ENCODE measurements at regions not wholly inside any gene's neighbourhood (a gene's known extent, or its start where the extent isn't known, plus 50 kb on each side); places are given as distances from the start of the nearest gene placed in this dataset.
A peak's percentile ranks its signal among the peaks of the same experiment; 100 is the strongest.

DNA sequence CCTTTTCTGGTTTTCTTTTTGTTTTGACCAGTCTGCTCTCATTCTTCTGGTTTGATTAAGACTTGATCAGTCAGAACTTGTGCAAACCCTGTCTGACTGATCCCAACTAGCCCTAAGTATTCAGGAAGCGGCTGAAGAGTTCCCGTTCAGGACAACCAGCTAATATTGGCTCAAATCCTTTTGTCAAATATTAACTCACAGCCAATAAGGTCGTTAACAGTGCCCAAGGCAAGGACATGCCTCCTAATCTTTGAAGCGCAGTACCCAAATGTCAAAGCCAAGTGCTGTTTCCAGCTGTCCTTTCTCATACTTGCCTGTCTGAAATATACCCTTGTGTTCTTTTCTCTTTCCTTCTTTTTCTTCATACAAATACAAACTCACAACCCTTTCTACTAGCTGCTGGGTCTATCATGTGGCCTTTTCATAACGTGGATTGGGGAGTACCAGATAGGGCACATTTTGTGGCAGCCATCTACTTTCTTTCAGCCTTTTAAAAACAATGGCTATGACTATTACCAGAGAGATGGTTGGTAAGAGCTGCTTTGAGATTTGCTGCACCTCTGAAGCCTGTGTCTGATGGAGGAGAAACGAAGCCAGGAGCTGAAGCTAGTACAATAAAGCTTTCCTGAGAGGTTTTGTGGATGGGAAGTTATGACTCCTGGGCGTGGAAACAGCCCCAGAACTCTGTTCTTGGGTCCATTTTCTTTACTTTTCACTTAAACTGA is 266.4 kb upstream of the ZNF608 start:
- DNase-seq = no peak

DNA sequence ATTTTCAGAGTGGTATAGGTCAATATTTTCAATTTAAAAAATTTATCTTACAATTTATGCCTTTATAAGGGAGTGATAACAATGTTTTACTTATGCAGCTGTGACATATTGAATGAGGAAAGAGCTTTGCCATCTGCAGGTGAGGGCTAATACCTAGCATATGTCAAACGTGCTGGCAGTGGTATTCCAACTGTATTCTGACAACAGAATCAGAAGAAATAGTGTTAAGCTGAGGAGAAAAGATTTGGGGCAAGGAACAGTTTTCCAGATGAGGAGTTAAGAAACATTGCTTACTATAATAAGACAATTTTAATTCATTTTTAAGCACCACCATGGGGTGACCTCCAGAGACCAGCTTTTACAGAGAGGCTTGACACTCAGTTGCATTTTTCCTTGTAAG is 267.8 kb upstream of the ZNF608 start:
- no peak for DNase-seq

DNA sequence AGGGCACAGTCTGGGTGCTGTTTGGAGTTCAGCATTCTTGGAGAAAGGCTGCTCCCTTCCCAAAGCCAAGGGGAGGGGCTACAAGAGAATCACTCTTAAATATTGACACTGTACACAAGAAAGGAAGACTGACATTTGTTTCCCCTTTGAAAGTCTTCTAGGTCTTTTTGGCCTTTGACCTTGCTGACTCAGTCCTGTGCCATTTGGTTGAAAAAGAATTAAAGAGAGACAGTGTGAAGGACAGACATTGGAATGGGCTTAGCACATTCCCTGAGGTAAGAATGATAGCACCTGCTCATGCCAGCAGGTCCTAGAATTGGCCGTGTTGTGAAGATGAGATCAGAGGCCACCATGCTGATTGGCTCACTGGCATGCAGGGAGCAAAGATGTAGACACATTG is 271.4 kb upstream of the ZNF608 start:
- no peak for DNase-seq

DNA sequence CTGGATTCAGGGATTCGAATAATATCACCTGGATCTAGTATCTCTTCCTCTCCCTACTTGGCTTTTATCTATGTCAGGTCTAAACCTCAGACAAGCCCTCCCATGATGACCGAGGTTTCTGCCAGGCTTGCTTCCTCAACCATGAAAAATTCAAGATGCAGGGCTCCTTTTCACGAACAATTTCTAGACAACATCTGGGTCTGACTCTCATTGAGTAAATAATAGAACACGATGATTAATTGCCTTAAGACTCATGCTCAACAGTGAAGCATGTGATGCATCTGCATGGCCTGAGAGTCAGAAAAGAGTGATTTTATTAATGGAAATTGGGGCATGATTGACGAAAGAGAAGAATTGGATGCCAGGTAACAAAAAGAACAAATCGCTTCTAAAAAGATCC is 277.2 kb upstream of the ZNF608 start:
- DNase-seq = no peak

DNA sequence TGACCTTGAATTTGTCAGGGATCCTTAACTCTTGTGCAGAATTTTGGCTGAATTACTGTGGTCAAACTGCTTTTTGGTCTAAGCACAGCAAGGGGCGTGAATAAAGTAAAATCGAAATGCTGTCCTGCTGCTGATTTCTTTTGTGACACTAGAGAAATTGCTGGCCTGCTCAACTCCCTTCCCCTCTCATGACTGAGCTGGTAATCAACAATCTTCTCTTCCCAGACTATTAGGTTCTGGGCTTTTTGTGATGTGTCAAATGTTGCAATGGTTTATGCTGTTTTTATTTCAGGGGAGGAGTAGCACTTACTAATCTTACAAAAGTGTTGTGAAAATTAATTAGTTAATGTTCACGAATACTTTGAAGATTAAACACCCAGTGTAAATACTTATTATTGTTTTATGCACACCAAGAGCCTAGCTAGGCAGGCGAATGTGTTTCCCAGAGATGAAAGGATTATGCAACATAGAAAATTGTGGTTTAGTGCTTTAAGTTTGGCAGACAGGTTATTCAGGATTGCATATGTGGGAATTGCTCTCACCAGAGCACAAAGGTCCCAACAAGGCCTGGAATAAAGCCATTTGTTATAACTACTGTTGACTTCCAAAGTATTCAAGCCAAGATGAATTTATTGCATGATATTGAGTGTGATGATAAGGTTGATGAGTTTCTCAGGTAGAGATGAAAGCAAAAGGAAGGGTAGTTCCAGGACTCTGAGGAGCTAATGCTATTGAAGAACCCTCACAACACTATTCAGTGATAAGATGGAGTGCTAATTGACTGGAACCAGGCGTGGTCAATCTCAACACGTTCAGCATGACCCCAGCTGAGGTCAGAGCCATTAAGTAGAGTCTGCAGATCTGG is 280.7 kb upstream of the ZNF608 start:
- no peak for DNase-seq

DNA sequence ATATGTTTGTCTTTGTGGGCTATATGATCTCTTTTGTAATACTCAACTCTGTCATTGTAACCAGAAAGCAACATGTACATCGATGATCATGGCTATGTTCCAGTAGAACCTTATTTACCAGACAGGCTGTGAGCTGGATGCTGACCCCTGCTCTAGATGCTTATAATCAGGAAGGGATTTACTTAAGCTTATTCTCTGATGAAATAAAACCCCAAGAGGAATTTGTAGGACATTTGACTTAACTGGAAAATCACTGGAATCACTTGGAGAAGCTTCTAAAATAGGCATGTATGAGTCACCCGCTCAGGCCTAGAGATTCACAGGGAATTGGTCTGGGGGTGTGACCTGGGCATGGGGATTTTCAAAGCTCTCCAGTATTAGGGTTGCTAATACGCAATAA is 285.8 kb upstream of the ZNF608 start:
- DNase-seq = no peak

DNA sequence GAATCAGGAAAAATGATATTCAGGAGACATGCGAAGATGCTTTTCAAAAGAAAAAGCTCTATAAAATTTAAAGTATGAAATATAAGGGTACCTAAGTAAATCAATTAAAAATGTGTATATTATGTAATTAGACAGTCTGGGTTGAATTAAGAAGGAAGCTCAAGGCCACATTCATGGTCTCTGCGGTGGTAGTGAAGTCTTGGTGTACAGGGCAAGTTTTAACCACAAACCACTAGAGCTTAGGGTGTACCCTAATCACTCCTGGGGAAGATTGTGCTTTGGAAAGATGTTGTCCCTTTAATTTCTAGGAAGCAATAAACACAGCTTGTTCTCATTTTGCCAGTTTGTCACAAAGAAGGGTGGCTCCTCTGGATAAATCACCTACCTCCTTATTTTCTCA is 287.2 kb upstream of the ZNF608 start:
- no peak for DNase-seq

DNA sequence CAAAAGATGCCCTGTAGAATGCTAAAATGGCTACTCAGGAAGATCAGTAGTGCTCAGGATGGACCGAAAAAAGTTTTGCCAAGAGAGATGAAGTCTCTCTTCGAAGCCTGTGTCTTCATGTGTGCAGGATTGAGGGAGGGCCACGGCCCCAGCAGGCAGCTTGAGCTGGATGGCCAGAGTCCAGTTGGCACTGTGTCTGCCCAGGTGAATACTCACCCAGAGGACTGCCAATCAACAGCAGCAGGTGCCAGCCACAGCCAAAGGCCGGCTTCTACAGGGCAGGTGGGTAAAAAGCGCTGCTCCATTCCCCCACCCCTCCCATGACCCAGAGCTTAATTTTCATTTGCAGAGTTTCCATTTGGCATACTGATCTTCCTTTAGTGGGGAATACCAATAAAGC is 287.9 kb upstream of the ZNF608 start:
- DNase-seq = no peak

DNA sequence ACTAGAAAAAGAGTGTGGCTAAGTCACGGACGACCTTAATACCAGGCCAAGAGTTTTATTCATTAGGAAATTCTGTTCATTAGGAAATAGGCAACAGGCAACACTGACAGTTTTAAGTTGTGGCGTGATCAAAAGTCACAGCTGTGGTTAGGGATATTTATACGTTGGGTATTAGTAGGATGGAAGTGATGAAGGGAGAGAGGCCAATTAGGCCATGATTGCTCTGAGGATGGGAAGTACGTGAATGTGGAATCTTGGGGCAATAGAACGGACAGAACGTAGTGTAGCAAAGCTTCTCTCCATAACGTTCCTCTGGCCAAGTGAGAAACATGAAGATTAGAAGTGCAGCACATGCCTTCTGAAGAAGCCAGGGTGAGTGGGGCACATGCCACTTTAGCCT is 290.1 kb upstream of the ZNF608 start:
- DNase-seq = no peak

DNA sequence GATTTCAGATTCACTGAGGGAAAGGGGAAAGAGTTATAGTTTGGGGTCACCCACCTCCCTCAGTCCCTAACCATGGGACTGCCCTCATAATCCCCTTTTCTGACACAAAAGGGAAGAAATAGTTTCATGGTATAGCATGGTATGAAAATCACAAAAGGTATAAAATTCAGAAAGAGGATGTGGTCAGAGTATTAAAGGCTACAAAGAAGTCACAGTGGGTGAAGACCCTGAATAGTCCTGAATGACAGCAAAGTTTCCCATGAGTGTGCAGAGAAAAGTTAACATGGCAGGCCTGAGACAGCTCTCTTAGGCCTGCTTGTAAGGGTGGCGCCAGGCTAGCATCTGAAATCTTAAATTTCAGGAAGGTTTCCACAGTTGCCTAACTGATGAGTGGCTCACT is 290.6 kb upstream of the ZNF608 start:
- DNase-seq = no peak

DNA sequence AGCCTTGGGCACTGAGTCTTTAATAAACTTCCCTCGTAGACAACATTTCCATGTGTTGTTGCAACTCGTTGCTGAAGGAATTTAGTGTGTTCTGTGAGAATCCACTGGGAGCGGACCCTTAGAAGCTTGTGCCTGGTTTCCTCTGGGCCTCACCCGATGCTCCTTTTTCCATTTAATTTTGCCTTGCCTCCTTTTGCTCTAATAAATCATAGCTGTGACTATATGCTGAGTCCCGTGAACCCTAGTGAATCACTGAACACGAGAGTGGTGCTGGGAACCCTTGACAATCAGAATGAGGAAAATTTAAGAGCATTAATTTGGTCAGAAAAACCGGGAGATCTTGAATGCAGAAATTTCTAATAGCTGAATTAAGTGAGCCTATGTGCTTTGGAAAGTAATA is 291.1 kb upstream of the ZNF608 start:
- DNase-seq = no peak

DNA sequence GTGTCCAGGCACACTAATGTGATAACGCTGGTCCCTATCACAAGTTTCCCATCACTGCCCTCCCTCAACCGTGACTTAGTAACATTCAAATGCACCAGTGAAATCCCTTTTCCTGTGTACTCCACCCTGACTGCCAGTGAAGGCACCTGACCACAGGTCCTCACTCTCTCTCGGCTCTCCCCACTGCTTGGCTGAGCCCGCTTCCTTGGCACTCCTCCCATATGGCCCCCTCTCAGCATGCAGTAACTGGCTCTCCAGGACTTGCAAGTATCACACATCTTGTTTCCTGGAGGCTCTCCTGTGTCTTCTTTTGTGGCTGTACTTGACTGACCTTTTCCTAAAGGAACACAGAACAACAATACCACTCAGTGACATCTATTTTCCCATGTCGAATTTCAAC is 292.0 kb upstream of the ZNF608 start:
- DNase-seq = no peak

DNA sequence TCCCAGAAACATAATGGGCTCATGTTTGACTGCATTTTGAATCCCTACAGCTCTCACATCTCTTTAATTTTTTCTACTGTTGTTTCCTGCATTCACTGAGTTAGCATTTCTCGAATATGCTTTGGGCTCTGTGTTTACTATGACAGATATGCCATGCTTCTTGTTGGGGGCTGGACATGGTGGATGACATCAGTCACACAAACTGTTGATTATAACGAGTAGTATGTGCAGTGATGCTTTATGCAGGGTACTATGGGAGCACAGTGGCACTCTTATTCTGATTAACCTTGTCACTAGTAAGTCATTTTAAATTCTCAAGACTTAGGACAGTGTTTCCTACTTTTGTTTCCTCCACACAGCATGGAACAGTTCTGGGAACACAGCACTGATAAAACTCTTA is 295.4 kb upstream of the ZNF608 start:
- no peak for DNase-seq

DNA sequence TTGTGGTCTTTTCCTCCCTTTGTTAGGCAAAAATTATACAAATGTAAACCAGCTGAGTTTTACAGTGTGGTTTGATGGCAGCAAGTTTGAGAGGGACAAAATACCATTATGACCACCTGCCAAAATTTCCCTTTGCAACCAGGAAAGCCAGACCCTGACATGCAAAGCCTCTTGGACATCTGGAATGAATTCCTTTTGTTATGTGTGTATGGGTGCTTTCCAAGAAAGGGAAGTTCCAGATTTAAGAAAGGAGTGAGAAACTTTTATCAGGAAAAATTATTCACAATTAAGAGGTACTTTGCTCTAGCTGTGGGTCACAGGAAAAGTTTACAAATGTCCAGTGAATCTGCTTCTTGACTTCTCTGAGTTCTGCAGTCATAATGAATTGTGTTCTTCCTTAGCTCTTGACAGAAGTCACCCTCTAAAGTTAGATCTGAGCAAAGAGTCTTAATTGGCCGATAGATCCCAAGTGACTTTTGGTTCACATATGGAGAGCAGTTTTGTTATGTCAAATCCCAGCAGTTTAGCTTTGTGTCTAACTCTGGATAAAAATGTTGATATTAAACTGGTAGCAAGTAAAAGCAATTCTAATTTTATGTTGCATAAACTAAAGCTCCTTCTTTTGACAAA is 295.9 kb upstream of the ZNF608 start:
- DNase-seq = no peak

DNA sequence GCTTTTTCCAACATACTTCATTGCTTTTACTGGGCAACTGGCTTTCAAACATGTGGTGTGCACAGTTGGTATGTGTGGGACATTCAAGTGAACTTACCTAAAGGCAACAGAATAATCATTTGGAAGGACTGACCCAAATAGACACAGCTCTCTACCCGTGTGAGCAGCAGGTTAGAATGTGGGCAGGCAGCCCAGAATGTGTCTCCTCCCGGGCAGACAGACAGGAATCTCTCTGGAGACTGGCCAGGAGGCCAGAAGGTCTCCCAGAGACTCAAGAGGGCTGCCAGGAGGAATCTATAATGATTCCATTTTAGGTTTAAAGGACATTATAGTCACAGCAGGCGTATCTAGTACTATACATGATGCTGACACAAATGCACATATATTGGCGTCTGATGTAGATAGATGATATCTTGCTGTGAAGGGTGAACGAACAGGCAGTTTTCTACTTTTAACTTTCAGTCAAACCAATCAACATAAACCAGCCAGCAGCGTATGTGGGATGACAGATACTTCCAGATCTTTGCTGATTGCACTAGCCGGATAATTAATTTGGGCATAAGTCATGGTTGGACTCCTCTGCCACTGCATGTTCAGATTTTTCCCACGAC is 297.4 kb upstream of the ZNF608 start:
- DNase-seq = peak; percentile 97

DNA sequence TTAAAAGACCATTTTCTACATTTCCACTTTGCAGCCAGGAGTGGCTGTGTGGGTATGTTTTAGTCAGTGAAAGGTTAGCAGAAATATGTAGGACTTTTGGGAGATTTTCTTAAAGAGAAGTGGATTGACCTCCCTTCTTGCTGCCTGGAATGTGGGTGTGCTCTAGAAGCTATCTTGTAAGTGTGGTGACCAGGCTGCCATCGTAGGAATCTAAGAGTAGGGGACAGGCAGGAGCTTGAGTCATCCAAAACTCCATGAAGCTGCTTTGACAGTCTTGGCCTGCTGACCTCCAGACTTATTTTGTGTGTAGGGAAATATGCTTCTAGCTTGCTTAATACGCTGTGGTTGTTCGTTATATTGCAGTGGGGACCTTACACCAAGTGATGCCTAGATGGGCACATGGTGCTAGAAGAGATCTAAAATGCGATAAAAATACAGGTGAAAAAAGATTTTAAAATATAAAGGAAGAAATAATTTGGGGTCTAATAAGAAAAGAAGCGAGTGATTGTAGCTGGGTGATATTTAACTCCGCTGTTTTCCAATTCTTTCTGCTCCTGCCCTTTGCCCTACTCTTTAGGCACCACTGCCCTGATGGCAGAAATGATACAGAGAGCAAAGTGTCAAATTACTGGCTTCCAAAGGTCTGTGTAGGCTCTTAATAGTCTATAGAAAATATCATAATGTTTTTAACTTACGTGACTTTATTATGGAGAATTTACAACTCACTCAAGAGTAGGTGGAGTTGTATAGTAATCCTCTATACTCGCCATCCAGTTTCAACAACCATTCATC is 298.2 kb upstream of the ZNF608 start:
- DNase-seq = no peak

DNA sequence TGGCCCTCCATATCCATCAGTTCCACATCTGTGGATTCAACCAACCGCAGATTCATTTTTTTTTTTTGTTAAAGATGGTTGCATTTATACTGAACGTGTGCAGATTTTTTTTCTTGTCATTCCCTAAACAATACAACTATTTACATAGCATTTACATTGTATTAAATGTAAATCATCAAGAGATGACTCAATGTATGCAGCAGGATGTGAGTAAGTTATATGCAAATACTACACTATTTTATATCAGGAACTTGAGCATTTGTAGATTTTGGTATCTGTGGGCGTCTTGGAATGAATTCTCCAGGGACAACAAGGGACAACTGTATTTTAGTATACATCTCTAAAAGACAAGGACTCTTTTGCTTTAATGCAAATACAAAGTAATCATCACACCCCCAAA is 299.2 kb upstream of the ZNF608 start:
- no peak for DNase-seq

DNA sequence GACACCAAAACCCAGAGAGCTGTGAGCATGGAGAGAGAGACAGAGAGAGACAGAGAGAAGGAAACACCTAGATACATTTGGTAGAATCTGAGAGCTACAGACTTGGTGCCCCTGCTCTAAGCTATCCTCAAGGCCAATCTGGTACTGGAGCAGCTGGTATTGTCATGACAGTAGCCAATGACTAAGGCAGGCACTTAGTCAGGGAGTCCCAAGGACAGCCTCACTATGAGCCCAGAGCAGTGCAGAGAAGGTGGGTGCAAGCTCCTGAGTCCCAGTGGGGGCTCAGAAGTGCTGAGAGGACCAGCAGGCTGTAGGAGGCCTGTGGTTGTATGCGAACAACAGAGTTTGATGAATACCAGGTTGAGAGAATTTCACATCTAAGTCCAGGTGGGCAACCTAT is 300.4 kb upstream of the ZNF608 start:
- DNase-seq = no peak

DNA sequence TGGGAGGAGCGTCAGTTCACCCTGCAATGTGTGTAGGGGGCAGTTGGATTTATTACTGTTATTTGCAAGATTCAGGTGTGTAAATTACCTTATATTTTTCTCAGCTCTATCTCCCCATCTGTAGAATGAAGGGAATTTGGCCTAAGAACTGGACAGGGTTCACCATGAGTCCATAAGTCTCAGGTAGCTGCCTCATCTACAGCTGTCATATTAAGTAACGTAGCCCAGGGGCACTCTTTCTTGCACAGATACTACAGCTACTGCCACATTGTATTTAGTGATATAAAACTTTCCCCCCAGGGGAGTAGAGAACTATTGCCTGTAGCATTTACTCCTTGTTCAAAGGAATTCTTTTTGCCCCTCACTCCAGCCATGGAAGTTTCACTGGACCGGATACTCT is 301.4 kb upstream of the ZNF608 start:
- no peak for DNase-seq

DNA sequence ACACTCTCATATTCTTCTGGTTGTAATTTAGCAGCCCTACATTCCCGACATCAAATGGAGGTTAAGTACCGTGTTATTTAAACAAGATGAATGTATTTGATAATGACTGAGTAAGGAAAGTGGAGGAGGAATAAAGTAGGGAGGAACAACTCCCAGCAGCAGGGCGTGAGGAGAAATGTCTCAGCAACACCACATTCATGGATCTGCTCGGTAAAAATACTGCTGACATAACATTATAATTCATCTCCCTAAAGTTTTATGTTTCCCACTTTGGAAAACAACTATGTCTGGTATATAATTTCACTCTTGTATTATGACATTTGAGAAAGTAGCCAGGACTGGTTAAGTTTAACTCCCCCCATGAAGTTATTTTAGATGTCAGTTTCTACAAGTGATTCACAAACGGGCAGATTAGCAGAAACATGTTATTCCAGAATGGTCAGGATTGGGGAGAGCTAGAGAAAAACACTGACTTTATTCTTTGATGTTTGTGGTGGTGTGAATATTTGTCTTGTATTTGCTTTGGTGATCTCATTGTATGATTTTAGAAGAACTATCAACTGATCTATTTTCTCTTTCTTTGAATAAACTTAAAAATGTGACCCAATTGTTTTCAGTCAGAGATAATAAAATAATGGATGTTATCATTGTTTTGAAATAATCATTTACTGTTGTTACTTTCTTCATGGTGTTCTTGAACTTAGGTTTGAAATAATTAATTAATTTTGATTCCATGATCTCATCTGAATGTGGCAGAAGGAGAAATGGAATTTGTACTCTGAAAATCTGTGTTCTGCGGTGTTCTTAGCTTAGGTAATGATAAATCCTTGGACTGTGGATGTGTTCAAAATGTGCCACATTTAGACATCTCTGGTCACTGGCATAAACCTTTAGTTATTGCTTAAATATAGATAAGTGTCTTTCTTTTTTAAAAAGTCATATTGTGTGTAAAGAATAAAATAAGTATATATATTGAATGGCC is 303.6 kb upstream of the ZNF608 start:
- DNase-seq = no peak

DNA sequence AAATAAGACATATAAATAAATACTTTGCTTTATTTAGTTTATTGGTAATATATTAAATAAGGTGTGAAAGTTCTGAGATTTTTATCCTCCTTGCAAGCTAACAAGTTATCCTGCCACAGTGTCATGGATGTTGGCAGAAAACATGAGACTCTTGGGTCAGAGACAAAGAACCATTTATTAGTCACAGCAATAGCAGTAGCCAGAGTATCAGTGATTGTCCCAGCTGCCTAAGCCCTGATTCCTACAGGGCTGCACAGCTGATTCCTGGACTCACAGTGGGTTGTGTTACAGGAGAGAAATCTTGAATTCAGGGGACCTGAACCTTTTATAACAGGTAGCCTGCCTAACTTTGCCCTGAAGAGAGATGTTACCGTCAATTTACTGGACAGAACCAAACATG is 304.5 kb upstream of the ZNF608 start:
- no peak for DNase-seq

DNA sequence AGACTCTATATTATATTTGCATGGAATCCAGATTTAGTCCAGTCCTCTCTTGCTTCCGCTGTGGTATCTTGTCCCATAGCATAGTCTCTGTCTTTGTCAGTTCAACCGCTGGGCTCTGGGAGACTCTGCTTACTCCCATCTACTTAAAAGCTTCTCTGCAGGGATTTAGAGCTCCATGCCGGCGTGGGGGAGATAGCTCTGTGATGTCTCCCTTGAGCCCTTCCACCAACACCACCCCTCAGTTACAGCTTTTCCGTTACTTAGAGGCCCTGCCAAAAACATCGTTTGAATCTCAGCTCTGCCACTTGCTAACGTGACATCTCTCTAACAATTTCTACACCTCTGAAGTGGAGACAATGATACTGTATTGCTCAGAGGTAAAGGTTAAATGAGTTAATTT is 306.1 kb upstream of the ZNF608 start:
- DNase-seq = no peak
